ENCODE measurements at regions not wholly inside any gene's neighbourhood (a gene's known extent, or its start where the extent isn't known, plus 50 kb on each side); places are given as distances from the start of the nearest gene placed in this dataset.
A peak's percentile ranks its signal among the peaks of the same experiment; 100 is the strongest.

DNA sequence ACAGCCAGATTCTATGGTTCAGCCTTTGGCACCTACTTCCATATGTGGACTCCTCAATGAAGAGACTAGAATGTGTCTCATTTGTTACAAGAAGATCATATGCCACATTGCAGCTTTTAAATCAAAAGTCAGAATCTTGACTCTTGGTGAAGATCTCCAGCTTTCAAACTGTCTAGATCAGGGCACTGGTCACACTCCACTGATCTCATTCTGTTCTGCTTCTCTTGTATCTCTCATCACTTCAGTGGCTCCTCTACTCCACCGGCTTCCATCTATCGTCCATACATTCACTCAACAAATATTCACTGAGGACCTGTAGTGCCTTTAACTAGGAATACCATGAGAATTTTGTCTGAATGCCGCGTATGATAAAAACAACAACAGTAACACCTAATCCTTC, 203.3 kb upstream of the LPP start:
- H3K27ac ChIP-seq = no peak overlapping the region
- TF ChIP-seq ZFX (IDR thresholded peaks at IDR 0.05) = no peak
- TF ChIP-seq, protein P1, sequence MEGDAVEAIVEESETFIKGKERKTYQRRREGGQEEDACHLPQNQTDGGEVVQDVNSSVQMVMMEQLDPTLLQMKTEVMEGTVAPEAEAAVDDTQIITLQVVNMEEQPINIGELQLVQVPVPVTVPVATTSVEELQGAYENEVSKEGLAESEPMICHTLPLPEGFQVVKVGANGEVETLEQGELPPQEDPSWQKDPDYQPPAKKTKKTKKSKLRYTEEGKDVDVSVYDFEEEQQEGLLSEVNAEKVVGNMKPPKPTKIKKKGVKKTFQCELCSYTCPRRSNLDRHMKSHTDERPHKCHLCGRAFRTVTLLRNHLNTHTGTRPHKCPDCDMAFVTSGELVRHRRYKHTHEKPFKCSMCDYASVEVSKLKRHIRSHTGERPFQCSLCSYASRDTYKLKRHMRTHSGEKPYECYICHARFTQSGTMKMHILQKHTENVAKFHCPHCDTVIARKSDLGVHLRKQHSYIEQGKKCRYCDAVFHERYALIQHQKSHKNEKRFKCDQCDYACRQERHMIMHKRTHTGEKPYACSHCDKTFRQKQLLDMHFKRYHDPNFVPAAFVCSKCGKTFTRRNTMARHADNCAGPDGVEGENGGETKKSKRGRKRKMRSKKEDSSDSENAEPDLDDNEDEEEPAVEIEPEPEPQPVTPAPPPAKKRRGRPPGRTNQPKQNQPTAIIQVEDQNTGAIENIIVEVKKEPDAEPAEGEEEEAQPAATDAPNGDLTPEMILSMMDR (conservative IDR thresholded peaks at IDR 0.05) = no peak

DNA sequence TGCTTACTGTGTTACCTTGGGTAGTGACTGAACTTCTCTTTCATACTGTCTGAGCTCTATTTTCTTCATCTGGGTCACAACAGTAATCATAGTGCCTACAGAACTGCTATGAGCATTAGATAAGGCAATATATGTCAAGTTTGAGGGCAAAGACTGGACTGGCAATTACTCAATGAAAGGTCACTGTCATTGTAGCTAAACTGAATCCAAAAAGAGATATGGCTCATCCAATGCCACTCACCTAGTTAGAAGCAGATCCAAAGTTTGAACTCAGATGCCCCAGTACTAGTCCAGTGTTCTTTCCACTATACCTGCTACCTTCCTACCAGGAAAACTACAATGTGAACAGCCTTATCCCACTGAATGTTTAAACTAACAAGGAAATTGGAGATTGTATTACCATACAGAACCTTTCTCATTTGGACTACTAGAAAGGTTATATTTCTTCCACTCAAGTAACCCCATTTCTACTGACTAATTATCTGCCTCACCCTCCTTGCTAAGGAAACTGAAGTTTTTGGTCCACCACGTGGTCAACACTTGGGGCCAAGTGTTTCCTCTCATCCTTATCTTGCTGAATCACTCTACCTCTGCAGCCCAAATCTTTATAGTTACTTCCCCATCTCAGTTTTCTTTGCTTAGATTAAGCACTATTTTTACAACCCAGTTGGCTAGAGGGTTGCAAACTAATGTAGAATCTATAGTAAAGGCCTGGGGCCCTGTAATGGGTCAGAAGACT, 202.3 kb upstream of the LPP start:
- no peak overlapping the region for H3K27ac ChIP-seq
- TF ChIP-seq ZFX (IDR thresholded peaks at IDR 0.05) = no peak
- TF ChIP-seq, protein P1 (conservative IDR thresholded peaks at IDR 0.05) = no peak

DNA sequence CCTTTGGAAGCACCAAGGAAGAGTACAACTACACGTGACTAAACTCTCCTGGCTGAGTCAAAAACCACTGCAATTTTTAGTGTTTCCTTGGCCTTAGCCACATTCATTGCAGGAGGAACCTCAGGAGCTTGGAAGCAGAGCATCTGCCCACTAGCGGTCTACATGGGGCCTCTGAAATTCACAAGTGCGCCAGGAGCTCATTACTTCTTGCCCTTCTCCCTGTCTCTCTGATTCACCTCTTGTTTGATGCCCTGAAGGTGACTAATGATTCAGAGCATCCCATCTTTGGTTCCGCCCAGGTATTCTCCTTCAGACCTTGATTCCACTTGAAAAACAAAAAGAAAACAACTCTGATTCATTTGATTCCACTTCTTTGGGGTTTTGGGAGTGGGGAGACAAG, 201.1 kb upstream of the LPP start:
- TF ChIP-seq, protein P1 (conservative IDR thresholded peaks at IDR 0.05) = no peak
- TF ChIP-seq ZFX (IDR thresholded peaks at IDR 0.05) = no peak
- H3K27ac ChIP-seq = no peak overlapping the region

DNA sequence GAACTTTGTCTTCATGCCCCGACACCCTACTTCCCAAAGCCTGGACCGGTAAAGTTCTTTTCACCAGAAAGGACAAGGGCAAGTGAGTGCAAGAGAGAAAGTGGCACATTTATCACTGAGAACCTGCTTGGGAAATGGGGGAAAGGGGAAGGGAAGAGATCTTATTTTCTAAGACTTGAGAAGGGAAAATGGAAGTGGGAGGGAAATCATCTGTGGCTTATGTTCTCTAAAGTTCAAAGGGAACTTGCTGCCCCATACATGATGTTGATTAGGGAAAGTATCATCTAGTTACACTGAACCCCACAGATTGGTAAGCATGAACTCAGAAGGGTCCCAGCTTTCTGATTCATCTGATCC, 199.5 kb upstream of the LPP start:
- TF ChIP-seq, protein P1 (conservative IDR thresholded peaks at IDR 0.05) = no peak
- TF ChIP-seq ZFX (IDR thresholded peaks at IDR 0.05) = no peak
- no peak overlapping the region for H3K27ac ChIP-seq

DNA sequence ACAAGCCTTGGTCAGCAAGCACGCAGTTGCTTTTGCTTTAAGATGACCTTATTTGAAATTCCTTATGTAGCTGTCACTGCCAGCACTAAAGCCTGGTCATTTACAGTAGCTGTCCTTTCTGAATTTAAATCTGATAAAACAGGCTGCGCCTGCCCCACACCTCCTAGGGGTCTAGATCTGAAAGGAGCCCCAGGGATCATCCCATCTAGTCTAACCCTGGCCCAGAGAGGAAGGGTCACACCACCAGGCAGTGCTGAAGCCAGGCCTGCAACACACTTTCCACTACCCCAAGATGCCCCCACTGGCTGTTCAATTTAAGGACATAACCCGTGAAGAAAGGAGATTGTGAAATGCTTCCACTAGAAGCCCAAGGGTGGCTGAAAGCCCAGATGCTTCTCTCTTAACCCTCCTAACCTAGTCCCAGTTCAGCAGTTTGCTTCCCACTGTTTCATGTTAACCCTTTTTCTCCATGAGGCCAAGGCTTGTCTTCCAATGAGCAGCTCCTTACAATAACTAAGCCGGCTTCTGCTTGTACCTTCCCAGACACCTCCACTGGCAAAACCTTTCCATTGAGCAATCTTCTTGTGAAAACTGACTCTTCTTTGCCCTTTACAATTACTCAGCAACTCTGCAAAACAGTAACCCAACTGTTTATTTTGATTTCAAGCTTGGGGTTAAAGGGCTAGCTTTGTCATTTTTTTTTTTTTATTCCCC, 198.9 kb upstream of the LPP start:
- H3K27ac ChIP-seq = no peak overlapping the region
- TF ChIP-seq, protein P1 (conservative IDR thresholded peaks at IDR 0.05) = no peak
- TF ChIP-seq ZFX (IDR thresholded peaks at IDR 0.05) = no peak

DNA sequence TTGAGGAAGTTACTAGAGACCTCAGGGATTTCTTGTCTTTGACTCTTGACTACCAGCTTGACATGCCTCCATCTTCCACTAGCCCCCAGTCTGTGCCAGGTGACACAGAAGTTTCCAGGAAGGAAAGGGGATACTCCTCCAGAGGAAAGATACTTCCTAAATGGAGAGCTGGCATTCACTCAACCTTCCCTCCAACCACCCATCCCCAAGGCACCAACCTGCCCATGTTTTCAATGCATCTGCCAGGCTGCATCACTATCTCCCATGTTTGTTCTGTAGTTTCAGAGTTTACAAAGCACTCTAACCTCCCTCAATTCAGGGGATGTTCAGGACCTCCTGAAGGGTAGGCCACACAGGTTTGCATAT, 198.4 kb upstream of the LPP start:
- H3K27ac ChIP-seq = no peak overlapping the region
- TF ChIP-seq, protein P1 (conservative IDR thresholded peaks at IDR 0.05) = no peak
- no peak for TF ChIP-seq ZFX (IDR thresholded peaks at IDR 0.05)

DNA sequence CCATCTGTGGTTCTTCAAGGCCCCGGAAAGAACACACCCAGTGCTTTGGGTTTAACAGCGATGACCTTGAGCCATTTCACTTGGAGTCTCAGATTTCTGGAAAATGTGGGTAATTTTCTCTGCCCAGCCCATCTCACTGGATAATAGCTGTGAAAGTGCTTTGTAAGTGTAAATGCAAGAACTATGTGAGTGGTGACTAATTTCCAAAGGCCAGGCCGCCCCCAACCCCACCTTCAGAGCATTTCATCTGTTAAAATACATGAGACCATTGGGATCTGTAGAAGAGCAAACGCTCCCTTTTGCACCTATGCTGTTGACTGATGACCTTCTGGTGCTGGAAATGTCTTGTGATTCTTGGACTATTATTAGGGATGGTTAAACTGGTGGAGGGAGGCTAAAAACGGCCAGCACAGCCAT, 196.8 kb upstream of the LPP start:
- peak overlapping the region; percentile 24; the same call in 1 of the 2 replicates for H3K27ac ChIP-seq
- TF ChIP-seq, protein P1 (conservative IDR thresholded peaks at IDR 0.05) = no peak
- TF ChIP-seq ZFX (IDR thresholded peaks at IDR 0.05) = no peak
